ENCODE measurements at regions not wholly inside any gene's neighbourhood (a gene's known extent, or its start where the extent isn't known, plus 50 kb on each side); places are given as distances from the start of the nearest gene placed in this dataset.

- no peak for DNase-seq (ENCODE audit: extremely low read depth, low read depth)
- TF ChIP-seq, protein P1, sequence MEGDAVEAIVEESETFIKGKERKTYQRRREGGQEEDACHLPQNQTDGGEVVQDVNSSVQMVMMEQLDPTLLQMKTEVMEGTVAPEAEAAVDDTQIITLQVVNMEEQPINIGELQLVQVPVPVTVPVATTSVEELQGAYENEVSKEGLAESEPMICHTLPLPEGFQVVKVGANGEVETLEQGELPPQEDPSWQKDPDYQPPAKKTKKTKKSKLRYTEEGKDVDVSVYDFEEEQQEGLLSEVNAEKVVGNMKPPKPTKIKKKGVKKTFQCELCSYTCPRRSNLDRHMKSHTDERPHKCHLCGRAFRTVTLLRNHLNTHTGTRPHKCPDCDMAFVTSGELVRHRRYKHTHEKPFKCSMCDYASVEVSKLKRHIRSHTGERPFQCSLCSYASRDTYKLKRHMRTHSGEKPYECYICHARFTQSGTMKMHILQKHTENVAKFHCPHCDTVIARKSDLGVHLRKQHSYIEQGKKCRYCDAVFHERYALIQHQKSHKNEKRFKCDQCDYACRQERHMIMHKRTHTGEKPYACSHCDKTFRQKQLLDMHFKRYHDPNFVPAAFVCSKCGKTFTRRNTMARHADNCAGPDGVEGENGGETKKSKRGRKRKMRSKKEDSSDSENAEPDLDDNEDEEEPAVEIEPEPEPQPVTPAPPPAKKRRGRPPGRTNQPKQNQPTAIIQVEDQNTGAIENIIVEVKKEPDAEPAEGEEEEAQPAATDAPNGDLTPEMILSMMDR (IDR thresholded peaks at IDR 0.05; ENCODE audit: low read depth, low read length): no peak
Observed at GRCh38 chr21:24850121-24850520, 757.2 kb downstream of the MRPL39 start.

DNA sequence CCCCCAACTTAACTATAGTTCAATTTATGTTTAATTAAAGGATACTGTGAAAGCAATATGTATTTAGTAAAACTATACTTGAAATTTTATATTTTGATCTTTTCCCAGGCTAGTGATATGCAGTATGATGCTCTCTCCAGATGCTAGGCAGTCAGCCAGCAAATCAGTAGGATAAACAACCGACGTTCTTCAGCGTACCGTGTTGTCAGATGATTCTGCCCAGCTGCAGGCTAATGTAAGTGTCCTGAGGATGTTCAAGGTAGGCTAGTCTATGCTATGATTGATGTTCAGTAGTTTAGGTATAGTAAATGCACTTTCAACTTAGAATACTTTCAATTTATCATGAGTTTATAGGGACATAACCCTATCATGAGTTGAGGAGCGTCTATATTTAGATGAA lies 762.6 kb downstream of the MRPL39 start:
- DNase-seq (ENCODE audit: extremely low read depth, low read depth): no peak
- TF ChIP-seq, protein P1 (IDR thresholded peaks at IDR 0.05; ENCODE audit: low read depth, low read length): no peak

DNA sequence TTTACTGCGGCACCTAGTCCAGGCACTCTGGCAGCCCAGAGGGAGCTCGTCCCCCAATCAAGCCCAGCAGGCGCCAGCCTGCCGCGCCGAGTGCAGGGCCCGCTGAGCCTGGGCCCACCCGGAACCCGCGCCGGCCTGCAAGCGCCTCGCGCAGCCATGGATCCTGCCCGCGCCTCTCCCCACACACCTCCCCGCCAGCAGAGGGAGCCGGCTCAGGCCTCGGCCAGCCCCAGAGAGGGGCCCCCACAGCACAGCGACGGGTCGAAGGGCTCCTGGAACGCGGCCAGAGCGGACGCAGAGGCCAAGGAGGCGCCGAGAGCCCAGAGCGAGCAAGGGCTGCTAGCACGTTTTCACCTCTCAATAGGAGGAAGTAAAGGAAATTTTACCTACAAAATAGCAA lies 767.0 kb downstream of the MRPL39 start:
- TF ChIP-seq, protein P1 (IDR thresholded peaks at IDR 0.05; ENCODE audit: low read depth, low read length): no peak
- DNase-seq (ENCODE audit: extremely low read depth, low read depth): no peak

DNA sequence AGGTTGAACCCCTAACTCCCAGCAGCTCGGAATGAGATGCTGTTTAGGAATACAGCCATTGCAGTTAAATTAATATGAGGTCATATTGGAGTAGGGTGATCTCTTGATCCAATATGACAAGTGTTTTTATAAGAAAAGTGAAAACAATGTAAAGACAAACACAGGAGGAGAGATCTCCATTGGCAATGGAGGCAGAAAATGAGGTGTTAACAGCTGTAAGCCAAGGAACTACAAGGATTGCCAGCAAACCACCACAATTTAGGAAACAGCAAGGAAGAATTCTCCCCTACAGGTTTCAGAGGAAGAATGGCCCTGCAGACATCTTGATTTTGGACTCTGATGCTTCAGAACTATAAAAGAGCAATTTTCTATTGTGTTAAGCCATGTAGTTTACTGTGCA lies 774.3 kb downstream of the MRPL39 start:
- DNase-seq (ENCODE audit: extremely low read depth, low read depth): no peak
- TF ChIP-seq, protein P1 (IDR thresholded peaks at IDR 0.05; ENCODE audit: low read depth, low read length): no peak

- TF ChIP-seq, protein P1 (IDR thresholded peaks at IDR 0.05; ENCODE audit: low read depth, low read length): no peak
- DNase-seq (ENCODE audit: extremely low read depth, low read depth): no peak
Observed at GRCh38 chr21:24829397-24829796, 777.9 kb downstream of the MRPL39 start.

DNA sequence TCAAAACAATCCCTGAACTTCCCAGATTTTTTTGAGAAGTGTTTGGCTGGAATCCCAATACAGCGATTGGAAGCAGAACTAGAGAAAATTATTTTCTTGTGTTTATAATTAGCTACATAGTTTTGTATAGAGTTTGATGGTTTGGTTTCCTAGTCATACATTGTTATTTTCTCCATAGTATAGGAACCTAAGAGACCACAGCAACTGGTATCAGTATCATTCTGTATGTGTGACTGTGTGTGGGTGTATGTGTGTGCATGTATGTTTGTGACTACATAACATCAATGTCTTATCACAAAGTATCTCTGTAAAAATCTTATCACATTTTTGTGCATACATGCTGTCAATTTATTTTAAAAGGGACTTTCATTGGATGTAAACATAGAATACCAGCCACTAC lies 780.5 kb downstream of the MRPL39 start:
- no peak for DNase-seq (ENCODE audit: extremely low read depth, low read depth)
- TF ChIP-seq, protein P1 (IDR thresholded peaks at IDR 0.05; ENCODE audit: low read depth, low read length): no peak

- DNase-seq (ENCODE audit: extremely low read depth, low read depth): no peak
- TF ChIP-seq, protein P1 (IDR thresholded peaks at IDR 0.05; ENCODE audit: low read depth, low read length): no peak
Observed at GRCh38 chr21:24825348-24825747, 781.9 kb downstream of the MRPL39 start.

Measured in AG09319 (cell line).